ENCODE measurements at regions not wholly inside any gene's neighbourhood (a gene's known extent, or its start where the extent isn't known, plus 50 kb on each side); places are given as distances from the start of the nearest gene placed in this dataset.

- TF ChIP-seq TAF1 (IDR thresholded peaks at IDR 0.05; ENCODE audit: low read depth, low read length) (no peak), POLR2AphosphoS5 (IDR thresholded peaks at IDR 0.05; ENCODE audit: low read depth, low read length) (no peak), PAX5 (IDR thresholded peaks at IDR 0.05; ENCODE audit: insufficient read depth, low read length, severe bottlenecking) (no peak), POLR2A (IDR thresholded peaks at IDR 0.05; ENCODE audit: low read depth, low read length) (no peak)
Measured at GRCh38 chr20:60281295-60281694, 323.1 kb downstream of the CDH26 start.

Measured in GM12891 (cell line).